ENCODE measurements at regions not wholly inside any gene's neighbourhood (a gene's known extent, or its start where the extent isn't known, plus 50 kb on each side); places are given as distances from the start of the nearest gene placed in this dataset.

- TF ChIP-seq CTCF (IDR thresholded peaks at IDR 0.05; ENCODE audit: control extremely low read depth in 1 of 3, insufficient read depth in 1 of 3, low read depth in 1 of 3, low read length in 3 of 3), result no peak
- no peak for TF ChIP-seq CHD7 (IDR thresholded peaks at IDR 0.05; ENCODE audit: insufficient replicate concordance, low read length)
- TF ChIP-seq RFX5 (IDR thresholded peaks at IDR 0.05; ENCODE audit: borderline replicate concordance, low read depth, low read length), result no peak
- no peak for TF ChIP-seq EP300 (IDR thresholded peaks at IDR 0.05; ENCODE audit: borderline replicate concordance in 1 of 2, low read depth in 2 of 2, low read length in 2 of 2)
- TF ChIP-seq SP2 (IDR thresholded peaks at IDR 0.05; ENCODE audit: low read length), result no peak
- TF ChIP-seq KDM1A (IDR thresholded peaks at IDR 0.05; ENCODE audit: borderline replicate concordance, low read length), result no peak
- TF ChIP-seq SRF (IDR thresholded peaks at IDR 0.05; ENCODE audit: low read depth, low read length), result no peak
- no peak for TF ChIP-seq TBP (IDR thresholded peaks at IDR 0.05; ENCODE audit: low read depth, low read length)
- TF ChIP-seq MAFK (IDR thresholded peaks at IDR 0.05; ENCODE audit: low read depth, low read length), result no peak
Measured at GRCh38 chrX:9149501-9150245, 115.7 kb upstream of the FAM9B start.
